Fibroblast of the aortic adventitia (primary cell): ENCODE measurements at regions not wholly inside any gene's neighbourhood (a gene's known extent, or its start where the extent isn't known, plus 50 kb on each side); places are given as distances from the start of the nearest gene placed in this dataset.
A peak's percentile ranks its signal among the peaks of the same experiment; 100 is the strongest.

ENCODE experiments used
- DNase-seq: peaks from one replicate; pipeline ENCODE4 v3.0.0-alpha.2; 2010; ENCODE audit warnings: low read depth
- H3K4me3 ChIP-seq: 2 replicates; pipeline ENCODE4 v1.5.1; 2011; ENCODE audit warnings: low read depth, mild to moderate bottlenecking, control low read depth, low read length, moderate library complexity
- CTCF ChIP-seq: IDR thresholded peaks from 2 replicates; pipeline ENCODE4 v1.5.1; 2011; ENCODE audit warnings: mild to moderate bottlenecking, low read length, control low read depth, inconsistent platforms; ENCODE audit not compliant: insufficient read depth

GRCh38 chr2:235270291-235270690 lies 223.6 kb upstream of the AGAP1 start:
- no peak for TF ChIP-seq CTCF
- H3K4me3 ChIP-seq = no peak overlapping the region
- no peak for DNase-seq

GRCh38 chr2:235270956-235271355 lies 222.9 kb upstream of the AGAP1 start:
- no peak for TF ChIP-seq CTCF
- peak; percentile 47 for DNase-seq

GRCh38 chr2:235271936-235272335 lies 221.9 kb upstream of the AGAP1 start:
- no peak overlapping the region for H3K4me3 ChIP-seq
- DNase-seq = peak; percentile 13
- TF ChIP-seq CTCF = no peak

More at GRCh38 chr2:235270956-235271355, 222.9 kb upstream of the AGAP1 start:
- no peak overlapping the region for H3K4me3 ChIP-seq

GRCh38 chr2:235274023-235274422 lies 219.8 kb upstream of the AGAP1 start:
- no peak for TF ChIP-seq CTCF
- no peak for DNase-seq
- H3K4me3 ChIP-seq = no peak overlapping the region

GRCh38 chr2:235277485-235277884 lies 216.4 kb upstream of the AGAP1 start:
- H3K4me3 ChIP-seq = no peak overlapping the region
- no peak for TF ChIP-seq CTCF
- DNase-seq = no peak

GRCh38 chr2:235278771-235279355 lies 215.0 kb upstream of the AGAP1 start:
- DNase-seq = no peak
- no peak for TF ChIP-seq CTCF

GRCh38 chr2:235279965-235280364 lies 213.9 kb upstream of the AGAP1 start:
- H3K4me3 ChIP-seq = no peak overlapping the region
- no peak for DNase-seq
- no peak for TF ChIP-seq CTCF

More at GRCh38 chr2:235278771-235279355, 215.0 kb upstream of the AGAP1 start:
- H3K4me3 ChIP-seq = no peak overlapping the region
